ENCODE measurements at regions not wholly inside any gene's neighbourhood (a gene's known extent, or its start where the extent isn't known, plus 50 kb on each side); places are given as distances from the start of the nearest gene placed in this dataset.

- DNase-seq, result no peak
These were observed 101.1 kb upstream of the EPHA4 start for GRCh38 chr2:221673248-221673647.

DNA sequence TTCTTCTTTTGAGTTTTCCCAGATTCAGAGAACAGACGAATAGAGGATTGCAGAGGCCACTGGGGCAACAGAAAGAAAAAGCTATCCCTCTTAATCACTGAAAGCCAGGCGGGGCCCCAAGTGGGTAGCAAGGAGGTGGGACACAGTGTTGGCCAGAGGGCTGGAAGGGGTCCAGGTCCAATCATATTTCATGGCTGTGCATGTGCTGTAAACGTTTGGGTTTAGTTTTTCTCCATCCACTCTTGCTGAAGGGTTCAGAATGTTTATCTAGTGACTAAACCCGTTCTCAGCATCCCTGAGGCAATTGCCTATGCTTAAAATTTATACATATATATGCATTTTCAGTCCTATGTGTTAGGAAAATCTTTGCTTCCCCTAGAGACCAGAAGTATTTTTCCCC lies 99.4 kb upstream of the EPHA4 start:
- DNase-seq, result peak; percentile 52

DNA sequence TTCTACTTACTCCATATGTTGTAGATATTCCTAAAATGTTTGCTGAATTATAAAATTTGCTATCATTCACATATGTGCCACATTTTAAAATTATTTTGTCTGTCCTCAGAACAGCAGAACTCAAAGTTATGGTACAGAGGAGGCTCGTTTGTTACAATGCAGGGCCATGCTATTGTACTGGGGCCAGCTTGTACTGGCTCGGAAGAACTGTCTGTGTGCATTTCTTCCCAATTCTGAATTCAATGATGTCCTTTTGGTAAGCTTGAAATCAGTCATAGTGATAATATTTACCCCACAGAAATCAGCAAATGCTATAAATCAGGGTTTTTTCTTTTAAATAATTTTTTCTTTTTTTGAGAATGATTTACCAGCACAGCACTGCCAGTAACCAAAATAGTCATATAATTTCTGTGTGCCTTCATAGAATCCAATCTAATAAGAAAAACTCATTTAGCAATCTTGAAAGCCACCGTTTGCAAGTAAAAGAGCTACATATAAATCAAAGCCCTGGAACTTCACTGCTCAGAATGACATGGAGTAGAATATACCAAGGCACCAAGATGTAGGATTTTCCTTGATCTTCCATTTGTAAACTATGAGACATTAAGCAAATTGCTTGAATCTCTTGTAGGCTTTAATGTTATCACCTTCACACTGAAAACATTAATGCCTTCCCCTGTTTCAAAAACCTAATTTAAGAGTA lies 90.7 kb upstream of the EPHA4 start:
- no peak for DNase-seq

- DNase-seq, result no peak
These were observed 85.7 kb upstream of the EPHA4 start for GRCh38 chr2:221657806-221658205.

DNA sequence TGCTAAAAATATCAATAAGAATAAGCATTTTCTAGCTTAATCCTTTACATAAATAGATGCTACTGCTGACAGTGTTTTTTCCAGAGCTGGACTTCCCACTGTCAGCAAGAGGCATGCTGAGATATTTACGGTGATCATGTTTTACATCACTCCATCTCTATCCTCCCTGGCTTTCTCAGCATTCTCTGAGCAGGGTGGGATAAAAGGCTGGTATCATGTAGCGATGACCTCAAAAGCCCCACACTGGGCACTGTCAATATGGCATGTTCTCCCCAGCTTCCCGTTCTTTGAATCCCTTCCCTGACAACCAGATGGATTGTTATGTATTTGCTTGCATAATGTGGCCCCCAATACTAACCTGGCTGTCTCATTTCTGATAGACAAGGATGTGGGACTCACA lies 83.2 kb upstream of the EPHA4 start:
- DNase-seq, result no peak

DNA sequence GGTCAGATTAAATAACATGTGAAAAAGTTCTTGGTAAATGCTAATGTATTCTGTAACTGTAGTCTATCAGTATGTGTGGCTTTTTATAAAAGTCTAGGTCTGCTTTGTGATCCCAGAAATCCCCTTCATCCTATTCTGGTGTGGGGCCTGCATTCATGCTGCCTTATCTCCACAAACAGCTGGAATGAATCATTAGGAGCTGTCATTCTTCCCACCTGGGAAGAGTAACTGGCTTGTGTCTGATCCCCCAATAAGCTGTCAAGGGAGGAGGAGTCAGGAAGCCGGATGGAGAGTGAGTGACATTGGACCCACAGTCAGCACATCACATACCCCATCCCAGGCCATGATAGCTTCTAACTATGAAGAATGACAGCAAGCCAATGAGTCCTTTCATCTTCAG lies 81.1 kb upstream of the EPHA4 start:
- no peak for DNase-seq

GRCh38 chr2:221649051-221649775 lies 77.1 kb upstream of the EPHA4 start:
- no peak for DNase-seq

DNA sequence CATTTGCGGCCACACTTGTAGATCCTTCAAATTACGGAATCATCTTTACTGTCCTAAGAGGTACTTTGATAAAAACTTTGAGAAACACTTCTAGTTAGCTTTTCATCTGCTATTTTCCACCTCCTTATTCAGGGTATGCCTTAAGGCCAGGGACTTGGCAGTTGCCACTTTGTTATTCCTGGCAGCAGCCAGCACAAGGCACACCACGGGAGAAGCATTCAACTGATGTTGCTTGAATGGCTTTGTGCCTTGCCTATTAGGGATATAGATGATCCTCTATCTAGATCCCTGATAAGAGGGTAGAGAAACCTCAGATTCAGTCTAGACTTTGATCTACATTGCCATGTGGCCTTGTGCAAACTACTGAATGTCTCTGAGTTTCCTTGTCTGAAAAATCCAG lies 70.3 kb upstream of the EPHA4 start:
- DNase-seq, result no peak

- DNase-seq, result no peak
These were observed 69.2 kb upstream of the EPHA4 start for GRCh38 chr2:221641181-221641871.

DNA sequence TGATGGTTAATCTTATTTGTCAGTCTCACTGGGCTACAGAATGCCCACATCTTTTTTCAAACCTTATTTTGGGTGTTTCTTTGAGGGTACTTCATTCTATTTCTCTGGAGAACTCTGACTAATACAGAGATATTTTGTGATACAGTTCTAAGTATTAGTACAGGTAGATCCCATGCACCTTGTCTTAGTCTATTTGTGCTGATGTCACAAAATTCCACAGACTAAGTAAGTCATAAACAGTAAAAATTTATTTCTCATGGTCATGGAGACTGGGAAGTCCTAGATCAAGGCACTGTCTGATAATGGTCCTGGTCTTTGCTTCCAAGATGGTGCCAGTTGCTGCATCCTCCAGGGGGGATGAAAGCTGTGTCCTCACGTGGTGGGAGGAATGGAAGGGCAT lies 68.6 kb upstream of the EPHA4 start:
- no peak for DNase-seq

- DNase-seq, result no peak
These were observed 65.7 kb upstream of the EPHA4 start for GRCh38 chr2:221637851-221638250.

- no peak for DNase-seq
These were observed 63.8 kb upstream of the EPHA4 start for GRCh38 chr2:221635949-221636348.

DNA sequence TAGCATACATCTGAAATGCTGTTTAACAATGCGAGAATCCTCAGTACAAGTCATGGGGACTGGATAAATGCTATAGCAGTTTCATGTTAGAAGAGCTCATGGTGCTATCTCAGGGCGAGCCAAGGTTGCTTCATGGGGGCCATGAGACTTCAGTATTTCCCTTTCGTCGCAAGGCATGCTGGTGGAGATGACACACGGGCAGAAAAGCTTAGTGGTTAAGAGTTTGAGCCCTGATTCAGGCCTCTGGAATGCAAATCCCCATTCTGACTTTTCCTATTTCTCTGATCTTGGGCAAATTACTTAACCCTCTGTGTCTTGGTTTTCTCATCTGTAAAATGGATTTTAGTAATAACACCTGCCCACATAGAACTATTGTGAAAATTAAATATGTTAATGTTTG lies 57.4 kb upstream of the EPHA4 start:
- peak; percentile 46 for DNase-seq

DNA sequence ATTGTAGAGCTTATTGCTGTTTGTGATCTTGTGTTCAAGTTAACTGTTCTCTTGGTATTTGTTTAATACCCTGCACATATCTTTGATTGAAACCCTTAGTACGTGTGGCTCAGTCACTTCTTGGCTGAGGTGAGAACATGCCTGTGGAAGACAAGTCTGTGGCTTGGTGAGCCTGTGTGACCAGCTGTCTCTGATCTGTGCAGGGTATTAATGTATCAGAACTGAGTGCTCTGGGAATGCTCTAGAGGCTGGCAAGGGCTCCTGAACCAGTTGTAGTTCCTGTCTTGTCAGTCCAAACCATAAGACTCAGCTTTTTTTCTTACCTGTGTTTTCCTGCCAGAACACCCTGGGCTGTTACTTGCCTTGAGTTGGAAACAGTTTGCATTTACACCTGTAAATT lies 52.4 kb upstream of the EPHA4 start:
- no peak for DNase-seq
